ENCODE measurements at regions not wholly inside any gene's neighbourhood (a gene's known extent, or its start where the extent isn't known, plus 50 kb on each side); places are given as distances from the start of the nearest gene placed in this dataset.

- Mint-ChIP-seq H3K27ac (ENCODE audit: low read depth) (no peak overlapping the region), H3K4me1 (no peaks in the 10 kb centered on the region), H3K4me3 (no peak overlapping the region), H3K9me3 (no peaks in the 10 kb centered on the region), H3K27me3 (no peaks in the 10 kb centered on the region), H3K36me3 (ENCODE audit: insufficient read depth) (no peaks in the 10 kb centered on the region)
- no peak for DNase-seq (ENCODE audit: low spot score in 2 of 2)
- ATAC-seq (replicated peaks; ENCODE audit: extremely low read depth, poor library complexity, severe bottlenecking) = no peak
These were observed 245.8 kb downstream of the MTRR start for GRCh38 chr5:8114597-8115266.

- H3K9me3 Mint-ChIP-seq = peaks cover 13% of the 10 kb centered on the region
- H3K4me3 Mint-ChIP-seq = no peak overlapping the region
- no peak overlapping the region for H3K27ac Mint-ChIP-seq (ENCODE audit: low read depth)
- DNase-seq (ENCODE audit: low spot score in 2 of 2) (no peak), ATAC-seq (replicated peaks; ENCODE audit: extremely low read depth, poor library complexity, severe bottlenecking) (no peak)
- no peaks in the 10 kb centered on the region for H3K27me3 Mint-ChIP-seq
- no peaks in the 10 kb centered on the region for H3K36me3 Mint-ChIP-seq (ENCODE audit: insufficient read depth)
- no peaks in the 10 kb centered on the region for H3K4me1 Mint-ChIP-seq
These were observed 254.6 kb downstream of the MTRR start for GRCh38 chr5:8123559-8123958.

DNA sequence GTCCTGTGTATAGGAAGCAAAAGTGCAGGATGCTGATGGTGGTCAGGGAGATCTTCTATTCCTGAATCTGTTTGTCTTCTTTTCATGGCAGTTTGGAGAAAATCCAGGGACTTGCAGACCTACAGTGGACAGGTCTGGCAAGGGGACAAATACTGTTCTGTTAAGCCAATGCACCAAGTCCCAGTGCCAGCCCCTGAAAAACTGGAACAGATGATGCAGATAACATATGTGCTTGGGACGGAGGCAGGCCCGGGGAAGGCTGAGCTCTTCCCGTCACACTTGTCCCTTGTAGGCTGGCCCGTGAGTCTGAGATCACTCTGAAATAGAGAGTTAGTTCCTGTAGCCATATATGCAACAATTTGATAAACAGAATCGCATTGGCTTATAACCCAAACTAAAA lies 265.7 kb downstream of the MTRR start:
- Mint-ChIP-seq H3K36me3 (ENCODE audit: insufficient read depth) (no peaks in the 10 kb centered on the region), H3K27ac (ENCODE audit: low read depth) (no peak overlapping the region), H3K27me3 (no peaks in the 10 kb centered on the region), H3K4me3 (no peak overlapping the region), H3K9me3 (no peaks in the 10 kb centered on the region), H3K4me1 (no peaks in the 10 kb centered on the region)
- ATAC-seq (replicated peaks; ENCODE audit: extremely low read depth, poor library complexity, severe bottlenecking) (no peak), DNase-seq (ENCODE audit: low spot score in 2 of 2) (no peak)

DNA sequence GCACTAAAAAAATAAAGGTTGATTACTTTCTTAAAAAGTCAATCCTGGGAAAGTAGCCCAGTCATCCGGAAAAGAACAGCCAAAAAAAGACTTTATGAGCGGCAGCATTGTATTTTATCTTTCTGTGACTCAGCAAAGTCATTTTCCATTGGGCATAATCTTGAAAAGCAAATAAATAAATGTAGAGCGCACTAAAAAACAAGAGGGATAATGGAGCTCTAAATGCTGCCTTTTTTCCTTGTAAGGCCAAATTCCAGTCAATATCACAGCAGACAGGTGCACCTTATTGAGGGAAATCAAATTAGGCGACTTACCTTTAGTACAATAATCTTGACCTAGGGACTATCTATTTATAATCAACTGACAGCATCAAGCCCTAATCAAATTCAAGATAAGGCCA lies 266.8 kb downstream of the MTRR start:
- Mint-ChIP-seq H3K9me3 (no peaks in the 10 kb centered on the region), H3K4me1 (no peaks in the 10 kb centered on the region), H3K27ac (ENCODE audit: low read depth) (no peak overlapping the region), H3K4me3 (no peak overlapping the region), H3K36me3 (ENCODE audit: insufficient read depth) (no peaks in the 10 kb centered on the region), H3K27me3 (no peaks in the 10 kb centered on the region)
- ATAC-seq (replicated peaks; ENCODE audit: extremely low read depth, poor library complexity, severe bottlenecking) (no peak), DNase-seq (ENCODE audit: low spot score in 2 of 2) (no peak)

- Mint-ChIP-seq H3K4me3 (no peak overlapping the region), H3K9me3 (peaks cover under 1% of the 10 kb centered on the region), H3K27ac (ENCODE audit: low read depth) (no peak overlapping the region), H3K36me3 (ENCODE audit: insufficient read depth) (no peaks in the 10 kb centered on the region), H3K4me1 (no peaks in the 10 kb centered on the region), H3K27me3 (no peaks in the 10 kb centered on the region)
- ATAC-seq (replicated peaks; ENCODE audit: extremely low read depth, poor library complexity, severe bottlenecking) (no peak), DNase-seq (ENCODE audit: low spot score in 2 of 2) (no peak)
These were observed 267.3 kb downstream of the MTRR start for GRCh38 chr5:8136271-8136670.

DNA sequence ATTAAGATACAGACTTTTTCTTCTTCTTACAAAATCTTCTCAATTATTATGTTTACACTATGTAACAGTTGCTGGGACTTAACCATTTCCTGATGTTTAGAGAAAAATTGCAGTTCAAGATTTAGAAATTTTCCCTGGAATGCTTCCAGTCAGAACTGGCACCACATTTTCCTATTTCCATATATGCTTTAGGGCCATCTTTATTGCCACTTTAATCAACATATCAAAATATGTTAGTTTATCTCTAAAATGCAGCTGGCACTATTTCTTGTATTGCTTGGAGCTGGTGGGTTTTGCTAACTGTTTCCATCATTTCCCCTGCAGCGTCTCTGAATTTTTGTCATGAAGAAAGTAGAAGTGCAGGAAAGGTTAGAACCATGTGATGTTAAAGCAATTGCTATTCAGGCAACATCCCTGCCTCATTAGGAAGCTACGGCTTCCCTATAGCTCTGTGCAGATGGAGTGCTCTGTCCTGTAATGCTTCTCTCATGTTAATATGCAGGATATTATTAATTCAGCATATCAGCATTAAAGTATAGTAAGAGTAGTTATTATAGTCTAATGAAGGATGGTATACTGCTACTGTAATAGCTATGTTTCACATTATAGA lies 269.1 kb downstream of the MTRR start:
- Mint-ChIP-seq H3K27me3 (no peaks in the 10 kb centered on the region), H3K36me3 (ENCODE audit: insufficient read depth) (no peaks in the 10 kb centered on the region), H3K9me3 (peaks cover 6% of the 10 kb centered on the region), H3K4me3 (no peak overlapping the region), H3K27ac (ENCODE audit: low read depth) (no peak overlapping the region), H3K4me1 (no peaks in the 10 kb centered on the region)
- no peak for ATAC-seq (replicated peaks; ENCODE audit: extremely low read depth, poor library complexity, severe bottlenecking)
- no peak for DNase-seq (ENCODE audit: low spot score in 2 of 2)

DNA sequence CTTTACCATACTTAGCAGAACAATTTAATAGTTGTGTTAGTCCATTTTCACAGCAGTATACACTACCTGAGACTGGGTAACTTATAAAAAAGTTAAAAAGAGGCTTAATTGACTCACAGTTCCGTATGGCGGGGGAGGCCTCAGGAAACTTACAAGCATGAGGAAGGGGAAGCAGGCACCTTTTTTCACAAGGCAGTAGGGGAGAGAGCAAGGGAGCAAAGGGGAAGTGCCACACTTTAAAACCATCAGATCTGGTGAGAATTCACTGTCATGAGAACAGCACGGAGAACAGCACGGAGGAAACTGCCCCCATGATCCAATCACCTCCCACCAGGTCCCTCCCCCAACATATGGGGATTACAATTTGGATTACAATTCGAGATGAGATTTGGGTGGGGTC lies 269.9 kb downstream of the MTRR start:
- Mint-ChIP-seq H3K4me3 (no peak overlapping the region), H3K27ac (ENCODE audit: low read depth) (no peak overlapping the region), H3K9me3 (peaks cover 6% of the 10 kb centered on the region), H3K27me3 (no peaks in the 10 kb centered on the region), H3K4me1 (no peaks in the 10 kb centered on the region), H3K36me3 (ENCODE audit: insufficient read depth) (no peaks in the 10 kb centered on the region)
- DNase-seq (ENCODE audit: low spot score in 2 of 2) (no peak), ATAC-seq (replicated peaks; ENCODE audit: extremely low read depth, poor library complexity, severe bottlenecking) (no peak)

DNA sequence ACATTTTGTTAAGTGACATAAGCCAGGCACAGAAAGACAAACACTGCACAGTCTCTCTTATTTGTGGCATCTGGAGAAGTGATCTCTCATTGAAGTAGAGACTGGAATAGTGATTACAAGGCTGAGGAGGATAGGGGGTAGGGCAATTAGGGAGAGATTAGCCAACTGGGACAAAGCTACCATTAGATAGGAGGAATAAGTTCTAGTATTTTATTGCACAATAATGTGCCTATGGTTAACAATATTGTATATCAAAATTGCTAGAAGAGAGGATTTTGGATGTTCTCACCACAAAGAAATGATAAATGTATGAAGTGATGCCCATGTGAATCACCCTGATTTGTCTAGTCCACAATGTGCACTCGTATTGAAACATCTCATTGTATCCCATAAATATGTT lies 281.8 kb downstream of the MTRR start:
- DNase-seq (ENCODE audit: low spot score in 2 of 2) (no peak), ATAC-seq (replicated peaks; ENCODE audit: extremely low read depth, poor library complexity, severe bottlenecking) (no peak)
- H3K36me3 Mint-ChIP-seq (ENCODE audit: insufficient read depth) = no peaks in the 10 kb centered on the region
- no peak overlapping the region for H3K4me3 Mint-ChIP-seq
- H3K27me3 Mint-ChIP-seq = no peaks in the 10 kb centered on the region
- H3K9me3 Mint-ChIP-seq = peaks cover 5% of the 10 kb centered on the region
- H3K27ac Mint-ChIP-seq (ENCODE audit: low read depth) = no peak overlapping the region
- no peaks in the 10 kb centered on the region for H3K4me1 Mint-ChIP-seq

DNA sequence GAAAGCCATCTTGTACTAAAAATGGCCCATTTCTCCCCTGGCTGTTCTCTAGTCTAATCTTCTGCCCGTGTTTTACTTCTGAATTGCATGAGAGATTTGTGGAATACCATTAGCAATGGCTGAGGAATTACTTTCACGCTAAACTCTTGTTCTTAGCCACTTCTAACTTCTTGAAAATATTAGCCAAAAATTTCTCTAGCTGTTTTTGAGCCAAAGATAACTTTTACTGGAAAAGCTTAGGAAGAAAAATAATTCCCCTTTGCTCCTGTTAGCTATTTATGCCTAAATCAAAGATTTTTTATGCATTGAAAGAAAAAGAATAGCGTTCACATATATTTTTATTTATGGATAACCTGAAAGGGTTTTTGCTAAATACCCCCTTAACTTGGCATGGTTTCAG lies 287.8 kb downstream of the MTRR start:
- H3K27ac Mint-ChIP-seq (ENCODE audit: low read depth) = no peak overlapping the region
- no peak overlapping the region for H3K4me3 Mint-ChIP-seq
- no peaks in the 10 kb centered on the region for H3K27me3 Mint-ChIP-seq
- H3K36me3 Mint-ChIP-seq (ENCODE audit: insufficient read depth) = no peaks in the 10 kb centered on the region
- no peak for ATAC-seq (replicated peaks; ENCODE audit: extremely low read depth, poor library complexity, severe bottlenecking)
- no peaks in the 10 kb centered on the region for H3K9me3 Mint-ChIP-seq
- no peaks in the 10 kb centered on the region for H3K4me1 Mint-ChIP-seq
- DNase-seq (ENCODE audit: low spot score in 2 of 2) = no peak

DNA sequence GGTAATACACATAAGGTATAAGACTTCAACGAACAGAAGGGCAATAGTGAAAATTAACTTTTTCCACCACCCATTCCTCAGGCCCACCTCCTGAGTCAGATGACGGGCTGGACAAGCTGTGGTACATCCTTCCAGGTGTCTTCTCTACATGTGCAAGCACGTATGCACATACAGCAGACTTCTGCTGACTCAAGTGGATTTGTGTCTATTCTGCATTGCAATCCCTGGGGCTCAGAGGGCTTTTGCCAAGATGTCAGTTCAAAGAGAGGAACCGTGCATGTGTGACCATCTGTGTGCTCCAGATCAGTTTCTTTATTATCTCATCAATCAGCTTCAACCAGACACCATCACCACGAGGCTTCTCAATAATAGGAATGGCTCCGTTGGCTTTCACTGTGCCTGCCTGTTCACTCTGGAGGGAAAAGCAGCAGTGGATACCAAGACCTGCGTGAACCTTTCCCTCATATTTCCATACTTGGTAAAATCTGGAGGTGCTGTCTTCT lies 288.4 kb downstream of the MTRR start:
- Mint-ChIP-seq H3K27ac (ENCODE audit: low read depth) (no peak overlapping the region), H3K4me1 (no peaks in the 10 kb centered on the region), H3K27me3 (no peaks in the 10 kb centered on the region), H3K9me3 (no peaks in the 10 kb centered on the region), H3K36me3 (ENCODE audit: insufficient read depth) (no peaks in the 10 kb centered on the region), H3K4me3 (no peak overlapping the region)
- DNase-seq (ENCODE audit: low spot score in 2 of 2) (no peak), ATAC-seq (replicated peaks; ENCODE audit: extremely low read depth, poor library complexity, severe bottlenecking) (no peak)

DNA sequence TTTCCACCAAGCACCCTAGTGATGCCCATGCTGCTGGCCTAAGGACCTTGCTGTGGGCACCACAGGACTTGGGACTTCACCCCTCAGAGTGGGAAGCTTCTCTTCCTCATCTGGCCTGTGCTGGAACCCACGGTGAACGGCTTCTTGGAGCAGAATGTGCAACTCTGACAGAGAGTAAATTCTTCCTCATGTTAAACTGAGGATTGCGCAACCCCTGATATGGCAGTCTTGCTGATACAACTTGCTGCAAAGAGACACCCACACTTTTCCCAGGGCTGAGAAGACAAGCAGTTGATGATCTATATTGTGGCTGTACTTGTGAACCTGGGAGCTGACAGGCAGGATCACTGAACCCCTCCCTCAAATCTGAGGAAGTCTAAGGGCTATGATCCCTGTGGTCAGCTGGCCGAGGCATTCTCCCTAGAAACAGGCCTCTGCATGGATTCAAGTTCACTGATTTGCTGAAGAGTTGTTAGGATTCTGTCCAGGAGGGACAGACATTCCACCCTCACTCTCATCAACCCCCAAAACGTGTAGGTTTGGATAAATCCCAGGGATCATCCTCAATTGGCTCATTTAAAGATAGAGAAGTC lies 307.2 kb downstream of the MTRR start:
- Mint-ChIP-seq H3K4me3 (no peak overlapping the region), H3K9me3 (peaks cover 11% of the 10 kb centered on the region), H3K36me3 (ENCODE audit: insufficient read depth) (peaks cover 2% of the 10 kb centered on the region), H3K27ac (ENCODE audit: low read depth) (no peak overlapping the region), H3K27me3 (no peaks in the 10 kb centered on the region), H3K4me1 (no peaks in the 10 kb centered on the region)
- DNase-seq (ENCODE audit: low spot score in 2 of 2) (no peak), ATAC-seq (replicated peaks; ENCODE audit: extremely low read depth, poor library complexity, severe bottlenecking) (no peak)

DNA sequence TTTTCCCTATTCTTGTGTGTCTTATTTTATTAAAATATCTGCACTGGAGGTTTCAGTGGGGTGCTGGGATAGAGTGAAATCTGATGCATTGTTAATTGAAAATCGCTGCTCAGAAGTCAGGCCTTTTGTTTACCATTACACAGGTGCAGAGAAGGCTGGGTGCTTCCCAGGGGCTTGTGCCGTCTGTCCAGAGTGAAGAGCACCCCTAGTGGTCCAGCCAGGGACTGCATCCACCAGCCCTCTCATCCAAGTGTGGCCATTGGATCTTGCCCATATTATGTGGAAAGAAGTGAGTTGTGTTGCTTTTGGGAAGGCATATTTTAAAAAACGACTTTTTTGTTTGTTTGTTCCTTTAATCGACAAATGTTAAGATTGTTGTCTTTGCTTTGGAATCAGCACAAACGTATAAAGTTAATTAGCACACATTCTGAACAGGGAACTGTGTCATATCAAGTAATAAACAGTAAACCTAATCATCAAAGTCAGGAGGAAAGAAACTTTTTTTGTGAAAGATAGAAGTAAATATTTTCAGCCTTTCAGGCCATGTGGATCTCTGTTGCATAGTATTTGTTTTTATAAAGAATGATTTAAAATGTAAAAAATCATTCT lies 315.6 kb downstream of the MTRR start:
- DNase-seq (ENCODE audit: low spot score in 2 of 2) (no peak), ATAC-seq (replicated peaks; ENCODE audit: extremely low read depth, poor library complexity, severe bottlenecking) (no peak)

DNA sequence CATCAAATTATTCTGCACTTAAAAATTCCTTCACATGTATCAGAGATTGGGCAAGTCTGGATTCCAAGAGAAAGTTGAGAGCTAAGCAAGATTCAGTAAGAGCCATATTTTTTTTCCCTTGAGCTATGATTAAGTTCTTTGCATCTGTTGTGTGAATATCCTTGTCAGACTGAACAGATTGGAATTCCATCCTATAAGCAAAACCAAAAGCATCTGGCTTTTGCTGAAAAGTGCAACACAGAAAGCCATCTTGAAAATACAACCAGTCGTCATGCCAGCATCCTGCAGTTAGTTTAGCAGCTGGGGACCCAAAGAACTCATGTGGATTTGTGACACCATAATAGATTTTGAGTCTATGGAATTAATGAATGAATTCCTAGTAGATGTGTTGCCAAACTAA lies 316.9 kb downstream of the MTRR start:
- ATAC-seq (replicated peaks; ENCODE audit: extremely low read depth, poor library complexity, severe bottlenecking) (no peak), DNase-seq (ENCODE audit: low spot score in 2 of 2) (no peak)
- Mint-ChIP-seq H3K4me1 (no peaks in the 10 kb centered on the region), H3K27me3 (no peaks in the 10 kb centered on the region), H3K4me3 (no peak overlapping the region), H3K9me3 (peaks cover 9% of the 10 kb centered on the region), H3K36me3 (ENCODE audit: insufficient read depth) (no peaks in the 10 kb centered on the region), H3K27ac (ENCODE audit: low read depth) (no peak overlapping the region)

More for the DNA sequence above, 315.6 kb downstream of the MTRR start:
- Mint-ChIP-seq H3K9me3 (peaks cover 11% of the 10 kb centered on the region), H3K36me3 (ENCODE audit: insufficient read depth) (no peaks in the 10 kb centered on the region), H3K27ac (ENCODE audit: low read depth) (no peak overlapping the region), H3K27me3 (no peaks in the 10 kb centered on the region), H3K4me1 (no peaks in the 10 kb centered on the region), H3K4me3 (no peak overlapping the region)
